Uterus (tissue), 3 donors: ENCODE measurements at regions not wholly inside any gene's neighbourhood (a gene's known extent, or its start where the extent isn't known, plus 50 kb on each side); places are given as distances from the start of the nearest gene placed in this dataset.

Source experiments
- DNase-seq, 2 donors: peaks; one replicate each; pipeline ENCODE4 v3.0.0-alpha.2; 2019 to 2020
- H3K27ac ChIP-seq, 2 donors: fragments of 200-600 bp; sonication (generic); 1 replicate in 1 of 2; 2 replicates in 1 of 2; pipeline ENCODE4 v1.5.1; 2016 to 2018
- H3K27me3 ChIP-seq, 2 donors: fragments of 200-600 bp; sonication (generic); one replicate each; pipeline ENCODE4 v1.5.1; 2018 to 2019; ENCODE audit warnings: control low read depth in 1 of 2
- H3K36me3 ChIP-seq, 2 donors: fragments of 200-600 bp; sonication (generic); one replicate each; pipeline ENCODE4 v1.5.1; 2019; ENCODE audit warnings: control low read depth in 1 of 2
- H3K4me1 ChIP-seq, 2 donors: fragments of 200-600 bp; sonication (generic); one replicate each; pipeline ENCODE4 v1.5.1; 2018 to 2019; ENCODE audit warnings: control low read depth in 1 of 2
- H3K4me3 ChIP-seq, 2 donors: fragments of 200-600 bp; sonication (generic); 1 replicate in 1 of 2; 2 replicates in 1 of 2; pipeline ENCODE4 v1.5.1; 2018 to 2019; ENCODE audit warnings: mild to moderate bottlenecking in 1 of 2
- H3K9me3 ChIP-seq, 2 donors: fragments of 200-600 bp; sonication (generic); one replicate each; pipeline ENCODE4 v1.5.1; 2019; ENCODE audit warnings: control low read depth in 1 of 2
- POLR2A ChIP-seq, 2 donors: fragments of 450-650 bp; IDR thresholded peaks; one replicate each; pipeline ENCODE4 v1.6.1; 2016; ENCODE audit warnings: antibody characterized with exemption in 2 of 2, mild to moderate bottlenecking in 1 of 2, moderate library complexity in 1 of 2
- intact Hi-C: fragments of 100-400 bp; cut with DNase I; formaldehyde crosslinking; loops from one replicate; pipeline ENCODE4 v1.15.1; 2023; ENCODE audit warnings: low total_unique reads
- TF ChIP-seq, protein P1 (sequence below), 4 experiments: fragments of 200-600 bp in 2 of 4; fragments of 450-650 bp in 2 of 4; sonication (generic) in 2 of 4; IDR thresholded peaks; one replicate each; pipeline ENCODE4 v1.5.1; 2016 to 2019; ENCODE audit warnings: antibody characterized with exemption in 4 of 4, mild to moderate bottlenecking in 2 of 4, moderate library complexity in 1 of 4
- donor health status: DM: yes; HTN: yes; CAD: no.

DNA sequence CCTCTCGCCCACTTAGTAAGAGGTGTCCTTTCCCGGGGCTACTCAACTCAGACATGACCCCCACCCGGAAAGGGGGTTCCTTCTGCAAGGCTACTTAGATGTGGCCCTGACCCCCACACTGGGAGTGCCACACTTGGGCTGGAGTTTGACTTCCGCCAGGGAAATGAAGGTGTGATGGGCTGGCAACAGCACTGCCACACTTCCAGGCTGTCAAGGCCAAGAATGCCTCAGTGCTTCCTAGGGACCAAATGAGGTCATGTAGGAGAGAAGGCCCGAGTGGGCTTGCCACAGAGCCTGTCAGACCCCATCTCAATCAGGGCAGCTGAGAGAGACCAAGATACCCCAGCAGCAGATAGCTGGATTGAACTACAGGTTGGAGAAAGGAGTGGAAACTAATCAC is 55.5 kb downstream of the DRD1 start:
- no peak for TF ChIP-seq POLR2A (IDR thresholded peaks at IDR 0.05)
- TF ChIP-seq, protein P1, sequence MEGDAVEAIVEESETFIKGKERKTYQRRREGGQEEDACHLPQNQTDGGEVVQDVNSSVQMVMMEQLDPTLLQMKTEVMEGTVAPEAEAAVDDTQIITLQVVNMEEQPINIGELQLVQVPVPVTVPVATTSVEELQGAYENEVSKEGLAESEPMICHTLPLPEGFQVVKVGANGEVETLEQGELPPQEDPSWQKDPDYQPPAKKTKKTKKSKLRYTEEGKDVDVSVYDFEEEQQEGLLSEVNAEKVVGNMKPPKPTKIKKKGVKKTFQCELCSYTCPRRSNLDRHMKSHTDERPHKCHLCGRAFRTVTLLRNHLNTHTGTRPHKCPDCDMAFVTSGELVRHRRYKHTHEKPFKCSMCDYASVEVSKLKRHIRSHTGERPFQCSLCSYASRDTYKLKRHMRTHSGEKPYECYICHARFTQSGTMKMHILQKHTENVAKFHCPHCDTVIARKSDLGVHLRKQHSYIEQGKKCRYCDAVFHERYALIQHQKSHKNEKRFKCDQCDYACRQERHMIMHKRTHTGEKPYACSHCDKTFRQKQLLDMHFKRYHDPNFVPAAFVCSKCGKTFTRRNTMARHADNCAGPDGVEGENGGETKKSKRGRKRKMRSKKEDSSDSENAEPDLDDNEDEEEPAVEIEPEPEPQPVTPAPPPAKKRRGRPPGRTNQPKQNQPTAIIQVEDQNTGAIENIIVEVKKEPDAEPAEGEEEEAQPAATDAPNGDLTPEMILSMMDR (IDR thresholded peaks at IDR 0.05): no peak
- no peak overlapping the region for H3K4me3 ChIP-seq
- no peak overlapping the region for H3K27ac ChIP-seq
- no peaks in the 10 kb centered on the region for H3K4me1 ChIP-seq
- no peaks in the 10 kb centered on the region for H3K36me3 ChIP-seq
- no peaks in the 10 kb centered on the region for H3K27me3 ChIP-seq
- H3K9me3 ChIP-seq: no peaks in the 10 kb centered on the region
- DNase-seq: no peak
- intact Hi-C loops: no loop called here

DNA sequence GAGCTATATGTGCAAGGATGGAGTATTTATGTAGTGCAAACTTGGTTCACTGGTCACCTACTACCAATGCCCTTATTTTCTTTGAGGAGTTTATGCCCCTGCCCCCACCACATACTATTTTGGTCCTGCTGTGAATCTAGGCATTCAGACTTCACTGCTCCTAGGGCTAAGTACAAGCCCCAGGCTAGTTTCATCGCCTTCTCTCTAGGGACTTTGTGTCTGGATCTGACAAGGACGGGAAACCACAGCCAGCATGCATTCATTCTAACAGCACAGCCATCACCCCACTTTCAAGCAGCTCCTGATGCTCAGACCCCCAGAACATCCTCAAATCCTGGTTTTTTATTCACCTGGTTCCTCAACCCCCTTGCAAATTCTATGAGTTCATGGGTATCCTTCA is 56.8 kb downstream of the DRD1 start:
- H3K27me3 ChIP-seq: no peaks in the 10 kb centered on the region
- no peak overlapping the region for H3K4me3 ChIP-seq
- no peaks in the 10 kb centered on the region for H3K9me3 ChIP-seq
- TF ChIP-seq POLR2A (IDR thresholded peaks at IDR 0.05): no peak
- TF ChIP-seq, protein P1 (IDR thresholded peaks at IDR 0.05): no peak
- no peak overlapping the region for H3K27ac ChIP-seq
- no peak for DNase-seq
- H3K4me1 ChIP-seq: no peaks in the 10 kb centered on the region
- intact Hi-C loops: no loop called here
- H3K36me3 ChIP-seq: no peaks in the 10 kb centered on the region

GRCh38 chr5:175386526-175386925 is 57.5 kb downstream of the DRD1 start:
- H3K4me1 ChIP-seq: no peaks in the 10 kb centered on the region
- H3K27ac ChIP-seq: no peak overlapping the region
- no peak for DNase-seq
- H3K36me3 ChIP-seq: no peaks in the 10 kb centered on the region
- TF ChIP-seq, protein P1 (IDR thresholded peaks at IDR 0.05): no peak
- TF ChIP-seq POLR2A (IDR thresholded peaks at IDR 0.05): no peak
- H3K9me3 ChIP-seq: no peaks in the 10 kb centered on the region
- no peaks in the 10 kb centered on the region for H3K27me3 ChIP-seq
- intact Hi-C loops: no loop called here
- H3K4me3 ChIP-seq: no peak overlapping the region

- Histone ChIP-seq H3K9me3 (no peaks in the 10 kb centered on the region), H3K4me1 (no peaks in the 10 kb centered on the region), H3K27ac (no peak overlapping the region), H3K4me3 (no peak overlapping the region), H3K36me3 (no peaks in the 10 kb centered on the region), H3K27me3 (no peaks in the 10 kb centered on the region)
- no peak for DNase-seq
- intact Hi-C loops: no loop called here
- TF ChIP-seq POLR2A (IDR thresholded peaks at IDR 0.05): no peak
- TF ChIP-seq, protein P1 (IDR thresholded peaks at IDR 0.05): no peak
Observed at GRCh38 chr5:175385691-175386362, 58.2 kb downstream of the DRD1 start.

DNA sequence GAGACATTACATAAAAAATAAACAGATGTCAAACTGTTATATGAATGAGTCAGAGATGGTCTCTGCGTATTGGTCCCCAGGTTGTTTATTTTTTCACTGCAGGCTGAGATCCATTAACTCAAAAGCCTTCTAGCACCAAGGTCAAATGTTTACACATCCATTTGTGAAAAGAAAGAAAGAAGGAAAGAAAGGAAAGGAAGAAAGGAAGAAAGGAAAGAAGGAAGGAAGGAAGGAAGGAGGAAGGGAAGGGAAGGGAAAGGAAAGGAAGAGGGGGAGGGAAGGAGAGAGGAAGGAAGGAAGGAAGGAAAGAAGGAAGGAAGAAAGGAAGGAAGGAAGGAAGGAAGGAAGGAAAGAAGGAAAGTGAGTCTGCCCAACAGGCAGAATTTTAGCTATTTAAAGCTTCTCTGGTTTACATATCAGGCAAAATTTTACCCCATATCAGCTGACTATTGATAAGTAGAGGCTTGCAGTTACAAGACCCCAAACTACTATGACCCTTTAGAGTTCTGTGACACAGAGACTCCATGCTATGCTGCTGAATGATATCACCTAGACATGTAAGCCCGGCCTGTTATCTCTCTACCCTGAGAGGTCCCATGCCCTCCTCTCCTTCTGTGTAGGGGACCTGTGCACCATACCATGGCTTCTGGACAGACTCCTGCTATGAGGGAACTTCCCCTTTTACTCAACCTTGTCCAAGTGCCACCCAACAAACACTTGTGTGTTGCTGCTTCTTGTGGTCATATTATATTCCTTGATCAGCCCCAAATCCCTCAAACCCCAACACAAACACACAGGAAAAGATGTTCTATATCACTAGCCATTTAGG is 59.0 kb downstream of the DRD1 start:
- intact Hi-C loops: no loop called here
- Histone ChIP-seq H3K9me3 (no peaks in the 10 kb centered on the region), H3K4me1 (no peaks in the 10 kb centered on the region), H3K36me3 (no peaks in the 10 kb centered on the region), H3K4me3 (no peak overlapping the region), H3K27ac (no peak overlapping the region), H3K27me3 (no peaks in the 10 kb centered on the region)
- no peak for DNase-seq
- TF ChIP-seq, protein P1 (IDR thresholded peaks at IDR 0.05): no peak
- no peak for TF ChIP-seq POLR2A (IDR thresholded peaks at IDR 0.05)
